ENCODE measurements at regions not wholly inside any gene's neighbourhood (a gene's known extent, or its start where the extent isn't known, plus 50 kb on each side); places are given as distances from the start of the nearest gene placed in this dataset.

GRCh38 chr3:163753033-163753432 lies 1325.3 kb downstream of the SI start:
- no peak overlapping the region for H3K27ac ChIP-seq (ENCODE audit: low read depth in 2 of 2, low read length in 1 of 2)
- 75 to 84% methylated on average over 1 of the region's 1 CpG for WGBS, 2 donors
- H3K4me3 ChIP-seq (ENCODE audit: low read depth in 1 of 2, low read length in 2 of 2) = no peak overlapping the region
- no peaks in the 10 kb centered on the region for H3K36me3 ChIP-seq (ENCODE audit: control insufficient read depth in 2 of 2, insufficient read depth in 2 of 2, low read length in 1 of 2)
- peaks cover 0 to 4% of the 10 kb centered on the region in 2 donors for H3K9me3 ChIP-seq (ENCODE audit: control insufficient read depth in 2 of 2, insufficient read depth in 1 of 2, low read depth in 1 of 2, low read length in 1 of 2)
- no peaks in the 10 kb centered on the region for H3K4me1 ChIP-seq (ENCODE audit: control insufficient read depth in 2 of 2, insufficient read depth in 2 of 2, low read length in 1 of 2)
- H3K27me3 ChIP-seq (ENCODE audit: control insufficient read depth in 1 of 2, insufficient read depth in 2 of 2, low read length in 2 of 2) = no peaks in the 10 kb centered on the region

GRCh38 chr3:163745204-163745603 lies 1333.1 kb downstream of the SI start:
- Histone ChIP-seq H3K9me3 (ENCODE audit: control insufficient read depth in 2 of 2, insufficient read depth in 1 of 2, low read depth in 1 of 2, low read length in 1 of 2) (peaks cover 0 to 4% of the 10 kb centered on the region in 2 donors), H3K4me1 (ENCODE audit: control insufficient read depth in 2 of 2, insufficient read depth in 2 of 2, low read length in 1 of 2) (no peaks in the 10 kb centered on the region), H3K27me3 (ENCODE audit: control insufficient read depth in 1 of 2, insufficient read depth in 2 of 2, low read length in 2 of 2) (no peaks in the 10 kb centered on the region), H3K36me3 (ENCODE audit: control insufficient read depth in 2 of 2, insufficient read depth in 2 of 2, low read length in 1 of 2) (no peaks in the 10 kb centered on the region), H3K4me3 (ENCODE audit: low read depth in 1 of 2, low read length in 2 of 2) (no peak overlapping the region), H3K27ac (ENCODE audit: low read depth in 2 of 2, low read length in 1 of 2) (no peak overlapping the region)
- WGBS, 2 donors = 61 to 65% methylated on average over 2 of the region's 2 CpGs

- no peak overlapping the region for H3K4me3 ChIP-seq (ENCODE audit: low read depth in 1 of 2, low read length in 2 of 2)
- no peaks in the 10 kb centered on the region for H3K36me3 ChIP-seq (ENCODE audit: control insufficient read depth in 2 of 2, insufficient read depth in 2 of 2, low read length in 1 of 2)
- H3K9me3 ChIP-seq (ENCODE audit: control insufficient read depth in 2 of 2, insufficient read depth in 1 of 2, low read depth in 1 of 2, low read length in 1 of 2) = peaks cover 0 to 3% of the 10 kb centered on the region in 2 donors
- WGBS, 2 donors = 60 to 62% methylated on average over 1 of the region's 1 CpG
- no peak overlapping the region for H3K27ac ChIP-seq (ENCODE audit: low read depth in 2 of 2, low read length in 1 of 2)
- no peaks in the 10 kb centered on the region for H3K4me1 ChIP-seq (ENCODE audit: control insufficient read depth in 2 of 2, insufficient read depth in 2 of 2, low read length in 1 of 2)
- H3K27me3 ChIP-seq (ENCODE audit: control insufficient read depth in 1 of 2, insufficient read depth in 2 of 2, low read length in 2 of 2) = no peaks in the 10 kb centered on the region
These were observed 1342.9 kb downstream of the SI start for GRCh38 chr3:163735394-163735793.

GRCh38 chr3:163730684-163731083 lies 1347.6 kb downstream of the SI start:
- H3K27ac ChIP-seq (ENCODE audit: low read depth in 2 of 2, low read length in 1 of 2) = no peak overlapping the region
- 73 to 74% methylated on average over 2 of the region's 2 CpGs for WGBS, 2 donors

GRCh38 chr3:163726125-163726524 lies 1352.2 kb downstream of the SI start:
- H3K27me3 ChIP-seq (ENCODE audit: control insufficient read depth in 1 of 2, insufficient read depth in 2 of 2, low read length in 2 of 2) = no peaks in the 10 kb centered on the region
- H3K36me3 ChIP-seq (ENCODE audit: control insufficient read depth in 2 of 2, insufficient read depth in 2 of 2, low read length in 1 of 2) = no peaks in the 10 kb centered on the region
- no peak overlapping the region for H3K4me3 ChIP-seq (ENCODE audit: low read depth in 1 of 2, low read length in 2 of 2)
- 65 to 67% methylated on average over 2 of the region's 2 CpGs for WGBS, 2 donors
- H3K9me3 ChIP-seq (ENCODE audit: control insufficient read depth in 2 of 2, insufficient read depth in 1 of 2, low read depth in 1 of 2, low read length in 1 of 2) = peaks cover 4 to 5% of the 10 kb centered on the region in 2 donors
- H3K27ac ChIP-seq (ENCODE audit: low read depth in 2 of 2, low read length in 1 of 2) = no peak overlapping the region
- peaks cover 0 to 4% of the 10 kb centered on the region in 2 donors for H3K4me1 ChIP-seq (ENCODE audit: control insufficient read depth in 2 of 2, insufficient read depth in 2 of 2, low read length in 1 of 2)

More at GRCh38 chr3:163730684-163731083, 1347.6 kb downstream of the SI start:
- no peaks in the 10 kb centered on the region for H3K36me3 ChIP-seq (ENCODE audit: control insufficient read depth in 2 of 2, insufficient read depth in 2 of 2, low read length in 1 of 2)
- no peaks in the 10 kb centered on the region for H3K27me3 ChIP-seq (ENCODE audit: control insufficient read depth in 1 of 2, insufficient read depth in 2 of 2, low read length in 2 of 2)
- H3K4me1 ChIP-seq (ENCODE audit: control insufficient read depth in 2 of 2, insufficient read depth in 2 of 2, low read length in 1 of 2) = no peaks in the 10 kb centered on the region
- no peak overlapping the region for H3K4me3 ChIP-seq (ENCODE audit: low read depth in 1 of 2, low read length in 2 of 2)
- H3K9me3 ChIP-seq (ENCODE audit: control insufficient read depth in 2 of 2, insufficient read depth in 1 of 2, low read depth in 1 of 2, low read length in 1 of 2) = no peaks in the 10 kb centered on the region

GRCh38 chr3:163722405-163722804 lies 1355.9 kb downstream of the SI start:
- 80 to 84% methylated on average over 2 of the region's 2 CpGs for WGBS, 2 donors
- Histone ChIP-seq H3K9me3 (ENCODE audit: control insufficient read depth in 2 of 2, insufficient read depth in 1 of 2, low read depth in 1 of 2, low read length in 1 of 2) (peaks cover 4 to 5% of the 10 kb centered on the region in 2 donors), H3K4me1 (ENCODE audit: control insufficient read depth in 2 of 2, insufficient read depth in 2 of 2, low read length in 1 of 2) (peaks cover 0 to 4% of the 10 kb centered on the region in 2 donors), H3K27ac (ENCODE audit: low read depth in 2 of 2, low read length in 1 of 2) (no peak overlapping the region), H3K4me3 (ENCODE audit: low read depth in 1 of 2, low read length in 2 of 2) (no peak overlapping the region), H3K27me3 (ENCODE audit: control insufficient read depth in 1 of 2, insufficient read depth in 2 of 2, low read length in 2 of 2) (no peaks in the 10 kb centered on the region), H3K36me3 (ENCODE audit: control insufficient read depth in 2 of 2, insufficient read depth in 2 of 2, low read length in 1 of 2) (no peaks in the 10 kb centered on the region)

GRCh38 chr3:163721596-163721995 lies 1356.7 kb downstream of the SI start:
- Histone ChIP-seq H3K36me3 (ENCODE audit: control insufficient read depth in 2 of 2, insufficient read depth in 2 of 2, low read length in 1 of 2) (no peaks in the 10 kb centered on the region), H3K27me3 (ENCODE audit: control insufficient read depth in 1 of 2, insufficient read depth in 2 of 2, low read length in 2 of 2) (no peaks in the 10 kb centered on the region), H3K9me3 (ENCODE audit: control insufficient read depth in 2 of 2, insufficient read depth in 1 of 2, low read depth in 1 of 2, low read length in 1 of 2) (peaks cover 4 to 5% of the 10 kb centered on the region in 2 donors), H3K27ac (ENCODE audit: low read depth in 2 of 2, low read length in 1 of 2) (no peak overlapping the region), H3K4me3 (ENCODE audit: low read depth in 1 of 2, low read length in 2 of 2) (no peak overlapping the region), H3K4me1 (ENCODE audit: control insufficient read depth in 2 of 2, insufficient read depth in 2 of 2, low read length in 1 of 2) (peaks cover 0 to 4% of the 10 kb centered on the region in 2 donors)
- WGBS, 2 donors = 93 to 97% methylated on average over 6 of the region's 6 CpGs

GRCh38 chr3:163717377-163717776 lies 1360.9 kb downstream of the SI start:
- H3K27ac ChIP-seq (ENCODE audit: low read depth in 2 of 2, low read length in 1 of 2) = no peak overlapping the region
- WGBS, 2 donors = 93 to 95% methylated on average over 4 of the region's 4 CpGs
- no peak overlapping the region for H3K4me3 ChIP-seq (ENCODE audit: low read depth in 1 of 2, low read length in 2 of 2)
- H3K36me3 ChIP-seq (ENCODE audit: control insufficient read depth in 2 of 2, insufficient read depth in 2 of 2, low read length in 1 of 2) = no peaks in the 10 kb centered on the region
- peaks cover 4 to 5% of the 10 kb centered on the region in 2 donors for H3K9me3 ChIP-seq (ENCODE audit: control insufficient read depth in 2 of 2, insufficient read depth in 1 of 2, low read depth in 1 of 2, low read length in 1 of 2)
- peaks cover 0 to 4% of the 10 kb centered on the region in 2 donors for H3K4me1 ChIP-seq (ENCODE audit: control insufficient read depth in 2 of 2, insufficient read depth in 2 of 2, low read length in 1 of 2)
- no peaks in the 10 kb centered on the region for H3K27me3 ChIP-seq (ENCODE audit: control insufficient read depth in 1 of 2, insufficient read depth in 2 of 2, low read length in 2 of 2)

- 71 to 91% methylated on average over 1 of the region's 1 CpG for WGBS, 2 donors
- Histone ChIP-seq H3K4me3 (ENCODE audit: low read depth in 1 of 2, low read length in 2 of 2) (no peak overlapping the region), H3K9me3 (ENCODE audit: control insufficient read depth in 2 of 2, insufficient read depth in 1 of 2, low read depth in 1 of 2, low read length in 1 of 2) (no peaks in the 10 kb centered on the region)
These were observed 1369.9 kb downstream of the SI start for GRCh38 chr3:163708428-163708827.

GRCh38 chr3:163707659-163708058 lies 1370.6 kb downstream of the SI start:
- H3K9me3 ChIP-seq (ENCODE audit: control insufficient read depth in 2 of 2, insufficient read depth in 1 of 2, low read depth in 1 of 2, low read length in 1 of 2) = no peaks in the 10 kb centered on the region
- H3K4me1 ChIP-seq (ENCODE audit: control insufficient read depth in 2 of 2, insufficient read depth in 2 of 2, low read length in 1 of 2) = no peaks in the 10 kb centered on the region
- no peaks in the 10 kb centered on the region for H3K27me3 ChIP-seq (ENCODE audit: control insufficient read depth in 1 of 2, insufficient read depth in 2 of 2, low read length in 2 of 2)

More at GRCh38 chr3:163708428-163708827, 1369.9 kb downstream of the SI start:
- no peaks in the 10 kb centered on the region for H3K4me1 ChIP-seq (ENCODE audit: control insufficient read depth in 2 of 2, insufficient read depth in 2 of 2, low read length in 1 of 2)
- no peaks in the 10 kb centered on the region for H3K36me3 ChIP-seq (ENCODE audit: control insufficient read depth in 2 of 2, insufficient read depth in 2 of 2, low read length in 1 of 2)
- H3K27me3 ChIP-seq (ENCODE audit: control insufficient read depth in 1 of 2, insufficient read depth in 2 of 2, low read length in 2 of 2) = no peaks in the 10 kb centered on the region
- H3K27ac ChIP-seq (ENCODE audit: low read depth in 2 of 2, low read length in 1 of 2) = no peak overlapping the region

More at GRCh38 chr3:163707659-163708058, 1370.6 kb downstream of the SI start:
- Histone ChIP-seq H3K4me3 (ENCODE audit: low read depth in 1 of 2, low read length in 2 of 2) (no peak overlapping the region), H3K36me3 (ENCODE audit: control insufficient read depth in 2 of 2, insufficient read depth in 2 of 2, low read length in 1 of 2) (no peaks in the 10 kb centered on the region), H3K27ac (ENCODE audit: low read depth in 2 of 2, low read length in 1 of 2) (no peak overlapping the region)
